ES-I3 (cell line): ENCODE measurements at regions not wholly inside any gene's neighbourhood (a gene's known extent, or its start where the extent isn't known, plus 50 kb on each side); places are given as distances from the start of the nearest gene placed in this dataset.

Source experiments
- H3K36me3 ChIP-seq: 2 replicates; pipeline ENCODE4 v1.6.1; 2013; ENCODE audit warnings: mild to moderate bottlenecking, low read length, control low read depth, moderate library complexity; ENCODE audit not compliant: insufficient read depth
- H3K4me1 ChIP-seq: 2 replicates; pipeline ENCODE4 v1.6.1; 2013; ENCODE audit warnings: mild to moderate bottlenecking, control low read depth, low read length; ENCODE audit not compliant: insufficient read depth
- H3K9ac ChIP-seq: 2 replicates; pipeline ENCODE4 v1.6.1; 2013; ENCODE audit warnings: low read depth, mild to moderate bottlenecking, low read length, moderate library complexity
- H3K9me3 ChIP-seq: 2 replicates; pipeline ENCODE4 v1.6.1; 2013; ENCODE audit warnings: mild to moderate bottlenecking, low read length, moderate library complexity; ENCODE audit not compliant: control insufficient read depth, insufficient read depth

GRCh38 chr3:42020684-42021307, 58.9 kb upstream of the ULK4 start:
- H3K4me1 ChIP-seq: peaks cover 36% of the 10 kb centered on the region

DNA sequence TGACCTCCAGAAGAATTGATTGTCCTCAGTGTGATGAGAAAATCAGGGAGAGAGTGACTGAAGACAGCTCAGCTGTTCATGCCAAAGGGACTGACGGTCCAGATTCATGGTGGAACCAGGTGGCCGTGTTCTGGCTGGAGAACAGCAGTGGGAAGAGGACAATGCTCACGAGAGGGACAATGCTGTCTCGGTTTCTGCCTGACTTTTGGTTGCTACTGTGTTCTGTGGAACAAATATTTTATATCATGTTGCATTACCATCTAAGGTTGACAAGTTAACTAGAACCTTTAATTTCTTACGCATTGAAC, 58.0 kb upstream of the ULK4 start:
- Histone ChIP-seq H3K9ac (no peak overlapping the region), H3K9me3 (no peaks in the 10 kb centered on the region), H3K4me1 (peaks cover 31% of the 10 kb centered on the region), H3K36me3 (no peaks in the 10 kb centered on the region)

More at GRCh38 chr3:42020684-42021307, 58.9 kb upstream of the ULK4 start:
- Histone ChIP-seq H3K9ac (no peak overlapping the region), H3K9me3 (no peaks in the 10 kb centered on the region), H3K36me3 (no peaks in the 10 kb centered on the region)

DNA sequence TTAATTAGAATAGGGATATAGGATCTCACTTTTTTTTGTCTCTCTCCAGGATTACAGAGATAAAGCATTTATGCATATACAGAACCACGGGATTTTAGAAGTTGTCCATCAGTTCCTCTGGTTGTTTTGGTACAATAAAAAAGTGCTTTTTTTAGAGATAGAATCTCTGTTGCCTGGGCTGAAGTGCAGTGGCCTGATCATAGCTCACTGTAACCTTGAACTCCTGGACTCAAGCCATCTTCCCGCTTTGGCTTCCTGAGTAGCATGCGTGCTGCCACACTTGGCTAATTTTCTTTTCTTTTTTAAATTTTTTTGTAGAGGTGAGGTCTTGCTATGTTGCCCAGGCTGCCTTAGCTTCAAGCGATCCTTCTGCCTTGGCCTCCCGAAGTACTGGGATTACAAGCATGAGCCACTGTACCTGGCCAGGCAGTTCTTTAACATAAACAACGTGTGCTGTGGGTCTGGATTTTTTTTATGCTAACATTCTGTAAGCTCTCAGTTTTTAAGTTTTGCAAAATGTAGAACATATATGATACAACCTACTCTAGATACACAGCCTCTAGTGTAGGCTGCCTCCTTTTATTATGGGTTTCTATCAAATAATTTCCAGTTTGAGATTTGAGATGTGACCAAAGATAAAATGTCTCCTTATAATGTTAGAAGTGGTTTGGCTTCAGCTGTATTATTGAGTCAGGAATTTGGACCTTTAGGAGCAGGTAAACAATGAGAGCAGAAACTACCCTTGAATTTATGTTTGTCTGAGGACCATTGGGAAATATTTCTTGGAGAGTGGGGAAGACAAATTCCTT, 57.4 kb upstream of the ULK4 start:
- no peaks in the 10 kb centered on the region for H3K36me3 ChIP-seq
- peaks cover 25% of the 10 kb centered on the region for H3K4me1 ChIP-seq
- no peaks in the 10 kb centered on the region for H3K9me3 ChIP-seq
- no peak overlapping the region for H3K9ac ChIP-seq

GRCh38 chr3:42014921-42015533, 53.1 kb upstream of the ULK4 start:
- peak overlapping the region; percentile 90; the same call in 1 of the 2 replicates for H3K9ac ChIP-seq
- no peaks in the 10 kb centered on the region for H3K36me3 ChIP-seq

DNA sequence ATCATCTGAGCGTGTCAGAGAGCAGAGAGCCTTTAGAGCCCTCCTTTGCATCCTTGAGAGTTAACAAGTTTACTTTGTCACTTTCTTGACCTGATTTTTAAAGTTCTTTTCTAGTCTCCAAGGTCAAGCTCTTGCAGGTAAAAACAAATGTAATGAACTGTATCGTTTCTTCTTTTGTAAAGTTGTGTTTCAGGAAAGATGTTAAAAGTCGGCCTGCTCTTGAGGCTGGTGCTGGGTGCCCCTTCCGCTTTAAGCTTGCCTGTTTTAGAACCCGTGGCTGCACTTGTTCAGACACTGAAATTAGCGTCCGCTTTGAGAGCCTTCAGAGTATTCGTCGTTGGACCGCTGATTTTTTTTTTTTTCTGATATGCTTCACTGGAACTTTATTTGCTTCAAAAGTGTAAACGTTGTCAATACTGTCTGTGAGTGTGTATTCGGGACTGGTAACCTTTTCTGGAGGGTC, 52.6 kb upstream of the ULK4 start:
- Histone ChIP-seq H3K9me3 (no peaks in the 10 kb centered on the region), H3K9ac (peak overlapping the region; percentile 90), H3K4me1 (0 out of 2 replicates have a peak, but pooled peaks cover 5% of the 10 kb centered on the region), H3K36me3 (no peaks in the 10 kb centered on the region)

More at GRCh38 chr3:42014921-42015533, 53.1 kb upstream of the ULK4 start:
- H3K9me3 ChIP-seq: no peaks in the 10 kb centered on the region
- 0 out of 2 replicates have a peak, but pooled peaks cover 5% of the 10 kb centered on the region for H3K4me1 ChIP-seq

GRCh38 chr3:42013691-42014457, 52.0 kb upstream of the ULK4 start:
- Histone ChIP-seq H3K9me3 (no peaks in the 10 kb centered on the region), H3K36me3 (no peaks in the 10 kb centered on the region), H3K4me1 (0 out of 2 replicates have a peak, but pooled peaks cover 5% of the 10 kb centered on the region), H3K9ac (peak overlapping the region; percentile 90)

- no peaks in the 10 kb centered on the region for H3K9me3 ChIP-seq
- H3K9ac ChIP-seq: peak overlapping the region; percentile 90
- H3K36me3 ChIP-seq: no peaks in the 10 kb centered on the region
- H3K4me1 ChIP-seq: 0 out of 2 replicates have a peak, but pooled peaks cover 5% of the 10 kb centered on the region
These were observed 51.2 kb upstream of the ULK4 start for GRCh38 chr3:42012935-42013690.

GRCh38 chr3:42012383-42012934, 50.6 kb upstream of the ULK4 start:
- H3K36me3 ChIP-seq: no peaks in the 10 kb centered on the region
- peak overlapping the region; percentile 90; the same call in 1 of the 2 replicates for H3K9ac ChIP-seq
- H3K4me1 ChIP-seq: 0 out of 2 replicates have a peak, but pooled peaks cover 5% of the 10 kb centered on the region
- H3K9me3 ChIP-seq: no peaks in the 10 kb centered on the region
